Astrocyte (in vitro differentiated cells and primary cell): ENCODE measurements at regions not wholly inside any gene's neighbourhood (a gene's known extent, or its start where the extent isn't known, plus 50 kb on each side); places are given as distances from the start of the nearest gene placed in this dataset.

Source experiments
- CTCF ChIP-seq: IDR thresholded peaks from 2 replicates; pipeline ENCODE4 v1.5.1; 2011; ENCODE audit warnings: low read depth, mild to moderate bottlenecking, inconsistent platforms, low read length, moderate library complexity; ENCODE audit not compliant: insufficient read depth
- EZH2 ChIP-seq: IDR thresholded peaks from 2 replicates; pipeline ENCODE4 v1.6.1; 2012; ENCODE audit warnings: mild to moderate bottlenecking, low read length, inconsistent platforms; ENCODE audit not compliant: insufficient read depth

DNA sequence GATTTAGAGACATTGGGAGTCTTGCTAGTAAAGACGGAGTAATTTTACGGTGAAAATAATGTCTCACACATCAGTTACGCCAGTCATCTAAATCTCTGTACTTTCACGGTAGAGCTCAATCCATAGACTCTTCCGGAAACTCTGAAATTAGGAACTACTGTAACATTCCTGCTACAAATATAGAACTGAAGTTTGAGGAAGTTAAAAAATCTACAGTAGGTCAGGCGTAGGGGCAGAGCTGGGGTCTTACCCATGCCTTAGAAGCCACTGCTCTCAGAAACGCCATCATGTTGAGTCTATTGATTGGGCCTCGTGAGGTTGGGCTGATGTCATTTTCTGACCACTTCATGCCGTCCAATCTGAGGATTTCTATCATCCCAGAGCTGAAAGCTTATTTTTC, 1029.8 kb upstream of the TMEM132C start:
- TF ChIP-seq CTCF (no peak), EZH2 (no peak)
